Gastroesophageal sphincter (tissue), 4 donors: ENCODE measurements at regions not wholly inside any gene's neighbourhood (a gene's known extent, or its start where the extent isn't known, plus 50 kb on each side); places are given as distances from the start of the nearest gene placed in this dataset.

Source experiments
- ATAC-seq: fragments of 150-250 bp; one replicate; pipeline ENCODE4 v1.9.1; 2016; ENCODE audit warnings: mild to moderate bottlenecking, moderate library complexity
- H3K27ac ChIP-seq, 4 donors: fragments of 200-600 bp; sonication (generic) in 3 of 4; 1 replicate in 3 of 4; 2 replicates in 1 of 4; pipeline ENCODE4 v1.5.1; 2016 to 2019
- H3K27me3 ChIP-seq: fragments of 200-600 bp; sonication (generic); one replicate; pipeline ENCODE4 v1.5.1; 2019
- H3K36me3 ChIP-seq, 2 donors: fragments of 200-600 bp; sonication (generic); one replicate each; pipeline ENCODE4 v1.5.1; 2019; ENCODE audit warnings: control low read depth in 1 of 2
- H3K4me1 ChIP-seq, 3 donors: fragments of 200-600 bp; sonication (generic); 1 replicate in 2 of 3; 2 replicates in 1 of 3; pipeline ENCODE4 v1.5.1; 2016 to 2019; ENCODE audit warnings: control low read depth in 2 of 3
- H3K4me3 ChIP-seq, 2 donors: fragments of 200-600 bp; sonication (generic); one replicate each; pipeline ENCODE4 v1.5.1; 2019; ENCODE audit warnings: mild to moderate bottlenecking in 1 of 2, moderate library complexity in 1 of 2
- H3K9me3 ChIP-seq, 3 donors: fragments of 200-600 bp; sonication (generic); one replicate each; pipeline ENCODE4 v1.5.1; 2017 to 2019; ENCODE audit warnings: control low read depth in 2 of 3
- CTCF ChIP-seq, 4 experiments: fragments of 200-600 bp in 2 of 4; fragments of 450-650 bp in 2 of 4; sonication (generic) in 1 of 4; IDR thresholded peaks; one replicate each; pipeline ENCODE4 v1.5.1; 2017 to 2019; ENCODE audit warnings: antibody characterized with exemption in 4 of 4, mild to moderate bottlenecking in 2 of 4, moderate library complexity in 2 of 4
- EP300 ChIP-seq: sonication (generic); formaldehyde crosslinking; IDR thresholded peaks from one replicate; pipeline ENCODE4 v1.6.1; 2017; ENCODE audit warnings: antibody characterized with exemption, mild to moderate bottlenecking
- POLR2A ChIP-seq, 2 donors: fragments of 450-650 bp; IDR thresholded peaks; one replicate each; pipeline ENCODE4 v1.6.1; 2017; ENCODE audit warnings: antibody characterized with exemption in 2 of 2, mild to moderate bottlenecking in 2 of 2, moderate library complexity in 1 of 2
- POLR2AphosphoS5 ChIP-seq: sonication (generic); formaldehyde crosslinking; IDR thresholded peaks from one replicate; pipeline ENCODE4 v1.6.1; 2017; ENCODE audit warnings: antibody characterized with exemption
- WGBS, 2 donors: methylation state at CpG; one replicate each; pipeline ENCODE4 v1.1.5; 2018; ENCODE audit warnings: low coverage in 1 of 2; 5-methylcytosine and 5-hydroxymethylcytosine counted together

- H3K4me1 ChIP-seq: no peaks in the 10 kb centered on the region
- no peak overlapping the region for H3K4me3 ChIP-seq
- ATAC-seq: no peak
- H3K27me3 ChIP-seq: no peaks in the 10 kb centered on the region
- WGBS, 2 donors: 17 to 75% methylated on average over 1 of the region's 1 CpG
- TF ChIP-seq POLR2A (IDR thresholded peaks at IDR 0.05) (no peak), EP300 (no peak), POLR2AphosphoS5 (no peak), CTCF (IDR thresholded peaks at IDR 0.05) (no peak)
- H3K36me3 ChIP-seq: no peaks in the 10 kb centered on the region
- no peak overlapping the region for H3K27ac ChIP-seq
- H3K9me3 ChIP-seq: no peaks in the 10 kb centered on the region
Observed at GRCh38 chr9:30812821-30813220, 1571.6 kb upstream of the ACO1 start.

- no peaks in the 10 kb centered on the region for H3K9me3 ChIP-seq
- H3K4me1 ChIP-seq: no peaks in the 10 kb centered on the region
- WGBS, 2 donors: 8 to 22% methylated on average over 2 of the region's 2 CpGs
- ATAC-seq: no peak
- H3K4me3 ChIP-seq: no peak overlapping the region
- H3K27me3 ChIP-seq: no peaks in the 10 kb centered on the region
- no peaks in the 10 kb centered on the region for H3K36me3 ChIP-seq
- H3K27ac ChIP-seq: no peak overlapping the region
- TF ChIP-seq POLR2AphosphoS5: no peak
- TF ChIP-seq EP300: no peak
Observed at GRCh38 chr9:30815585-30815984, 1568.9 kb upstream of the ACO1 start.

GRCh38 chr9:30845136-30845535 is 1539.3 kb upstream of the ACO1 start:
- Histone ChIP-seq H3K9me3 (no peaks in the 10 kb centered on the region), H3K4me1 (no peaks in the 10 kb centered on the region), H3K4me3 (no peak overlapping the region), H3K36me3 (no peaks in the 10 kb centered on the region), H3K27me3 (no peaks in the 10 kb centered on the region), H3K27ac (no peak overlapping the region)
- no peak for ATAC-seq
- TF ChIP-seq POLR2AphosphoS5 (no peak), POLR2A (IDR thresholded peaks at IDR 0.05) (no peak)
- WGBS, 2 donors: 29 to 63% methylated on average over 1 of the region's 1 CpG

GRCh38 chr9:30846651-30847050 is 1537.8 kb upstream of the ACO1 start:
- no peaks in the 10 kb centered on the region for H3K4me1 ChIP-seq
- 35 to 44% methylated on average over 3 of the region's 3 CpGs for WGBS, 2 donors
- H3K27me3 ChIP-seq: no peaks in the 10 kb centered on the region
- no peak overlapping the region for H3K27ac ChIP-seq
- no peak for ATAC-seq
- no peak for TF ChIP-seq EP300
- H3K4me3 ChIP-seq: no peak overlapping the region
- H3K36me3 ChIP-seq: no peaks in the 10 kb centered on the region
- peaks cover 0 to 3% (median 0%) of the 10 kb centered on the region in 3 donors for H3K9me3 ChIP-seq

GRCh38 chr9:30851600-30851999 is 1532.8 kb upstream of the ACO1 start:
- Histone ChIP-seq H3K4me1 (no peaks in the 10 kb centered on the region), H3K27ac (no peak overlapping the region), H3K36me3 (no peaks in the 10 kb centered on the region), H3K9me3 (peaks cover 0 to 4% (median 0%) of the 10 kb centered on the region in 3 donors), H3K27me3 (no peaks in the 10 kb centered on the region), H3K4me3 (no peak overlapping the region)
- ATAC-seq: no peak
- no peak for TF ChIP-seq POLR2A (IDR thresholded peaks at IDR 0.05)
- TF ChIP-seq EP300: no peak
- no peak for TF ChIP-seq CTCF (IDR thresholded peaks at IDR 0.05)
- no peak for TF ChIP-seq POLR2AphosphoS5

GRCh38 chr9:30900706-30901105 is 1483.7 kb upstream of the ACO1 start:
- WGBS, 2 donors: 56 to 100% methylated on average over 1 of the region's 1 CpG
- Histone ChIP-seq H3K9me3 (no peaks in the 10 kb centered on the region), H3K36me3 (no peaks in the 10 kb centered on the region), H3K4me1 (no peaks in the 10 kb centered on the region), H3K27me3 (no peaks in the 10 kb centered on the region), H3K27ac (no peak overlapping the region), H3K4me3 (no peak overlapping the region)
- no peak for TF ChIP-seq CTCF (IDR thresholded peaks at IDR 0.05)
- no peak for TF ChIP-seq EP300
- no peak for TF ChIP-seq POLR2AphosphoS5
- no peak for TF ChIP-seq POLR2A (IDR thresholded peaks at IDR 0.05)
- no peak for ATAC-seq

GRCh38 chr9:30913331-30913730 is 1471.1 kb upstream of the ACO1 start:
- H3K9me3 ChIP-seq: no peaks in the 10 kb centered on the region
- 30 to 50% methylated on average over 2 to 3 of the region's 3 CpGs for WGBS, 2 donors
- no peak overlapping the region for H3K4me3 ChIP-seq
- H3K4me1 ChIP-seq: no peaks in the 10 kb centered on the region
- H3K27me3 ChIP-seq: no peaks in the 10 kb centered on the region
- H3K36me3 ChIP-seq: no peaks in the 10 kb centered on the region
- TF ChIP-seq EP300 (no peak), CTCF (IDR thresholded peaks at IDR 0.05) (no peak), POLR2A (IDR thresholded peaks at IDR 0.05) (no peak), POLR2AphosphoS5 (no peak)
- no peak for ATAC-seq
- no peak overlapping the region for H3K27ac ChIP-seq
